SK-N-SH treated with all-trans-retinoic acid at 6 μM for 48 hours (cell line): ENCODE measurements at regions not wholly inside any gene's neighbourhood (a gene's known extent, or its start where the extent isn't known, plus 50 kb on each side); places are given as distances from the start of the nearest gene placed in this dataset.

Experiments used
- PATZ1 ChIP-seq: fragments of 250-450 bp; sonication (Bioruptor Pico); IDR thresholded peaks from 2 replicates; pipeline ENCODE4 v1.8.0; 2020; ENCODE audit warnings: mild to moderate bottlenecking, moderate library complexity, borderline replicate concordance
- POU6F1 ChIP-seq: fragments of 250-450 bp; sonication (Bioruptor Pico); IDR thresholded peaks from 2 replicates; pipeline ENCODE4 v1.8.0; 2021; ENCODE audit warnings: low read depth, mild to moderate bottlenecking, moderate library complexity, borderline replicate concordance
- ZFP30 ChIP-seq: fragments of 450-650 bp; formaldehyde crosslinking; IDR thresholded peaks from 2 replicates; pipeline ENCODE4 v1.5.0; 2022; ENCODE audit warnings: mild to moderate bottlenecking, moderate library complexity

GRCh38 chr3:182716114-182716688 lies 77.1 kb upstream of the ATP11B start:
- TF ChIP-seq PATZ1 (CRISPR knock-in tag): no peak
- no peak for TF ChIP-seq ZFP30
- TF ChIP-seq POU6F1 (CRISPR knock-in tag): no peak
